RCC 7860 (cell line): ENCODE measurements at regions not wholly inside any gene's neighbourhood (a gene's known extent, or its start where the extent isn't known, plus 50 kb on each side); places are given as distances from the start of the nearest gene placed in this dataset.

Source experiments
- DNase-seq: peaks from one replicate; pipeline ENCODE4 v3.0.0-alpha.2; 2015; ENCODE audit warnings: low spot score
- FAIRE-seq: peaks from 2 replicates; lab custom pipeline; 2012; peaks lifted over from hg19 to GRCh38; lab: Jason Lieb, UNC

GRCh38 chr1:177495878-177496277, 325.1 kb downstream of the BRINP2 start:
- FAIRE-seq (no peak), DNase-seq (no peak)

GRCh38 chr1:177490786-177491185, 320.0 kb downstream of the BRINP2 start:
- DNase-seq (no peak), FAIRE-seq (no peak)

GRCh38 chr1:177490036-177490639, 319.4 kb downstream of the BRINP2 start:
- no peak for DNase-seq
- no peak for FAIRE-seq

- FAIRE-seq (no peak), DNase-seq (no peak)
Observed at GRCh38 chr1:177488722-177489121, 318.0 kb downstream of the BRINP2 start.

- DNase-seq, result no peak
- no peak for FAIRE-seq
Observed at GRCh38 chr1:177487481-177487880, 316.7 kb downstream of the BRINP2 start.

GRCh38 chr1:177480741-177481305, 310.1 kb downstream of the BRINP2 start:
- DNase-seq (no peak), FAIRE-seq (no peak)

GRCh38 chr1:177479600-177479999, 308.8 kb downstream of the BRINP2 start:
- DNase-seq, result no peak
- no peak for FAIRE-seq

- FAIRE-seq (no peak), DNase-seq (no peak)
Observed at GRCh38 chr1:177476676-177477075, 305.9 kb downstream of the BRINP2 start.

- FAIRE-seq, result no peak
- DNase-seq, result no peak
Observed at GRCh38 chr1:177472567-177472966, 301.8 kb downstream of the BRINP2 start.

GRCh38 chr1:177471244-177471643, 300.5 kb downstream of the BRINP2 start:
- DNase-seq (no peak), FAIRE-seq (no peak)

GRCh38 chr1:177469519-177469918, 298.8 kb downstream of the BRINP2 start:
- DNase-seq (no peak), FAIRE-seq (no peak)

GRCh38 chr1:177466286-177466685, 295.5 kb downstream of the BRINP2 start:
- no peak for FAIRE-seq
- DNase-seq, result no peak

GRCh38 chr1:177464686-177465085, 293.9 kb downstream of the BRINP2 start:
- FAIRE-seq (no peak), DNase-seq (no peak)

GRCh38 chr1:177451191-177451590, 280.4 kb downstream of the BRINP2 start:
- DNase-seq, result no peak
- no peak for FAIRE-seq

- DNase-seq (no peak), FAIRE-seq (no peak)
Observed at GRCh38 chr1:177448652-177449357, 278.0 kb downstream of the BRINP2 start.

- FAIRE-seq (no peak), DNase-seq (no peak)
Observed at GRCh38 chr1:177448036-177448615, 277.4 kb downstream of the BRINP2 start.

- FAIRE-seq (no peak), DNase-seq (no peak)
Observed at GRCh38 chr1:177444997-177445746, 274.4 kb downstream of the BRINP2 start.

- FAIRE-seq (no peak), DNase-seq (no peak)
Observed at GRCh38 chr1:177443003-177443402, 272.2 kb downstream of the BRINP2 start.

GRCh38 chr1:177442584-177442983, 271.8 kb downstream of the BRINP2 start:
- DNase-seq, result no peak
- no peak for FAIRE-seq

- FAIRE-seq, result no peak
Observed at GRCh38 chr1:177441281-177441680, 270.5 kb downstream of the BRINP2 start.

GRCh38 chr1:177440821-177441220, 270.1 kb downstream of the BRINP2 start:
- DNase-seq, result no peak
- no peak for FAIRE-seq

More at GRCh38 chr1:177441281-177441680, 270.5 kb downstream of the BRINP2 start:
- no peak for DNase-seq
